MCF 10A (cell line): ENCODE measurements at regions not wholly inside any gene's neighbourhood (a gene's known extent, or its start where the extent isn't known, plus 50 kb on each side); places are given as distances from the start of the nearest gene placed in this dataset.

ENCODE experiments used
- BruUV-seq: library from RNA; stranded (reverse); fragments of 400-500 nt; replicated peaks from 2 replicates; lab custom pipeline; 2021; lab: Mats Ljungman, UMichigan
- CTCF ChIA-PET: fragments of 300-600 bp; sonication (Branson Sonifier 250); formaldehyde crosslinking; extraction: SDS; loops from one replicate; lab custom pipeline; 2021; ENCODE audit warnings: antibody characterized with exemption, inconsistent platforms; lab: Yijun Ruan, JAX
- POLR2A ChIA-PET: fragments of 300-600, 350-650 bp; sonication (Branson Sonifier 250); formaldehyde crosslinking; extraction: SDS; loops from one replicate; lab custom pipeline; 2020; ENCODE audit warnings: antibody characterized with exemption, inconsistent platforms; lab: Yijun Ruan, JAX
- DNase-seq: peaks from one replicate; pipeline ENCODE4 v3.0.0-alpha.2; 2018; ENCODE audit not compliant: unreplicated experiment
- H3K27ac Mint-ChIP-seq: one replicate; pipeline ENCODE4 v1.8.0; 2022; ENCODE audit warnings: mild to moderate bottlenecking, low read depth, mixed read lengths; ENCODE audit not compliant: unreplicated experiment
- H3K27me3 Mint-ChIP-seq: one replicate; pipeline ENCODE4 v1.8.0; 2022; ENCODE audit warnings: mixed read lengths; ENCODE audit not compliant: insufficient read depth, unreplicated experiment
- H3K36me3 Mint-ChIP-seq: one replicate; pipeline ENCODE4 v1.8.0; 2022; ENCODE audit warnings: mild to moderate bottlenecking, moderate library complexity, mixed read lengths; ENCODE audit not compliant: insufficient read depth, unreplicated experiment
- H3K4me1 Mint-ChIP-seq: one replicate; pipeline ENCODE4 v1.8.0; 2022; ENCODE audit warnings: mixed read lengths; ENCODE audit not compliant: insufficient read depth, unreplicated experiment
- H3K4me3 Mint-ChIP-seq: one replicate; pipeline ENCODE4 v1.8.0; 2022; ENCODE audit warnings: mild to moderate bottlenecking, moderate library complexity, mixed read lengths; ENCODE audit not compliant: unreplicated experiment
- H3K9me3 Mint-ChIP-seq: one replicate; pipeline ENCODE4 v1.8.0; 2022; ENCODE audit warnings: mixed read lengths; ENCODE audit not compliant: unreplicated experiment
- CTCF ChIP-seq: fragments of 200-600 bp; IDR thresholded peaks from one replicate; pipeline ENCODE4 v1.8.0; 2022; ENCODE audit warnings: antibody characterized with exemption, mild to moderate bottlenecking; ENCODE audit not compliant: unreplicated experiment
- intact Hi-C: fragments of 100-400 bp; cut with micrococcal nuclease; formaldehyde crosslinking; loops from 2 replicates; pipeline ENCODE4 v1.14.1; 2022

GRCh38 chr18:22613058-22613690, 195.5 kb upstream of the CTAGE1 start:
- intact Hi-C loops: no loop called here
- peaks cover 6% of the 10 kb centered on the region for H3K4me1 Mint-ChIP-seq
- no peaks in the 10 kb centered on the region for H3K36me3 Mint-ChIP-seq
- ChIA-PET POLR2A (no interaction called here), CTCF (no interaction called here)
- no TSS peak for BruUV-seq
- no peak overlapping the region for H3K4me3 Mint-ChIP-seq
- H3K27me3 Mint-ChIP-seq: no peaks in the 10 kb centered on the region
- no peak for DNase-seq
- H3K27ac Mint-ChIP-seq: no peak overlapping the region
- H3K9me3 Mint-ChIP-seq: no peaks in the 10 kb centered on the region
- TF ChIP-seq CTCF: no peak

GRCh38 chr18:22613788-22614187, 196.1 kb upstream of the CTAGE1 start:
- Mint-ChIP-seq H3K27me3 (no peaks in the 10 kb centered on the region), H3K4me1 (peaks cover 6% of the 10 kb centered on the region), H3K9me3 (no peaks in the 10 kb centered on the region), H3K27ac (no peak overlapping the region), H3K4me3 (no peak overlapping the region), H3K36me3 (no peaks in the 10 kb centered on the region)
- TF ChIP-seq CTCF: no peak
- CTCF ChIA-PET: no interaction called here
- no peak for DNase-seq
- BruUV-seq: no TSS peak
- POLR2A ChIA-PET: no interaction called here
- intact Hi-C loops: no loop called here

GRCh38 chr18:22623513-22623912, 205.8 kb upstream of the CTAGE1 start:
- no peaks in the 10 kb centered on the region for H3K36me3 Mint-ChIP-seq
- H3K9me3 Mint-ChIP-seq: peaks cover 8% of the 10 kb centered on the region
- H3K4me3 Mint-ChIP-seq: no peak overlapping the region
- ChIA-PET POLR2A (interaction anchor here (1.2 kb wide), 1 partner anchor 9 kb away, joined by 3 read pairs; no protein-coding TSS in a partner anchor), CTCF (no interaction called here)
- no peaks in the 10 kb centered on the region for H3K27me3 Mint-ChIP-seq
- DNase-seq: no peak
- no TSS peak for BruUV-seq
- H3K27ac Mint-ChIP-seq: no peak overlapping the region
- intact Hi-C loops: no loop called here
- H3K4me1 Mint-ChIP-seq: no peaks in the 10 kb centered on the region
- TF ChIP-seq CTCF: no peak

- intact Hi-C loops: no loop called here
- no peaks in the 10 kb centered on the region for H3K36me3 Mint-ChIP-seq
- no peaks in the 10 kb centered on the region for H3K4me1 Mint-ChIP-seq
- no peak overlapping the region for H3K4me3 Mint-ChIP-seq
- DNase-seq: no peak
- POLR2A ChIA-PET: interaction anchor here (1.2 kb wide), 1 partner anchor 9 kb away, joined by 3 read pairs; no protein-coding TSS in a partner anchor
- CTCF ChIA-PET: no interaction called here
- BruUV-seq: no TSS peak
- no peaks in the 10 kb centered on the region for H3K27me3 Mint-ChIP-seq
- no peak overlapping the region for H3K27ac Mint-ChIP-seq
- TF ChIP-seq CTCF: no peak
- peaks cover 8% of the 10 kb centered on the region for H3K9me3 Mint-ChIP-seq
These were observed 206.5 kb upstream of the CTAGE1 start for GRCh38 chr18:22624176-22624575.
